Glutamatergic neuron (in vitro differentiated cells): ENCODE measurements at regions not wholly inside any gene's neighbourhood (a gene's known extent, or its start where the extent isn't known, plus 50 kb on each side); places are given as distances from the start of the nearest gene placed in this dataset.

Experiments
- DNase-seq: peaks from one replicate; pipeline ENCODE4 v3.0.0; 2022
- H3K27ac Mint-ChIP-seq: one replicate; pipeline ENCODE4 v1.8.0; 2020; ENCODE audit warnings: mild to moderate bottlenecking, mixed read lengths, inconsistent platforms; ENCODE audit not compliant: unreplicated experiment
- H3K27me3 Mint-ChIP-seq: one replicate; pipeline ENCODE4 v1.8.0; 2020; ENCODE audit warnings: mild to moderate bottlenecking, moderate library complexity, mixed read lengths, inconsistent platforms; ENCODE audit not compliant: unreplicated experiment
- H3K36me3 Mint-ChIP-seq: one replicate; pipeline ENCODE4 v1.8.0; 2020; ENCODE audit warnings: mild to moderate bottlenecking, mixed read lengths, inconsistent platforms; ENCODE audit not compliant: unreplicated experiment
- H3K4me1 Mint-ChIP-seq: one replicate; pipeline ENCODE4 v1.8.0; 2020; ENCODE audit warnings: mild to moderate bottlenecking, low read depth, mixed read lengths, inconsistent platforms; ENCODE audit not compliant: unreplicated experiment
- H3K4me3 Mint-ChIP-seq: one replicate; pipeline ENCODE4 v1.8.0; 2020; ENCODE audit warnings: mild to moderate bottlenecking, mixed read lengths, inconsistent platforms; ENCODE audit not compliant: unreplicated experiment
- H3K9me3 Mint-ChIP-seq: one replicate; pipeline ENCODE4 v1.8.0; 2020; ENCODE audit warnings: mild to moderate bottlenecking, moderate library complexity, mixed read lengths, inconsistent platforms; ENCODE audit not compliant: unreplicated experiment
- TF ChIP-seq, protein P1 (sequence below): fragments of 200-600 bp; sonication (generic); IDR thresholded peaks from one replicate; pipeline ENCODE4 v1.5.0; 2021; ENCODE audit not compliant: partially characterized antibody, unreplicated experiment

GRCh38 chr2:34481542-34481941 lies 882.4 kb upstream of the FAM98A start:
- H3K4me3 Mint-ChIP-seq: no peak overlapping the region

DNA sequence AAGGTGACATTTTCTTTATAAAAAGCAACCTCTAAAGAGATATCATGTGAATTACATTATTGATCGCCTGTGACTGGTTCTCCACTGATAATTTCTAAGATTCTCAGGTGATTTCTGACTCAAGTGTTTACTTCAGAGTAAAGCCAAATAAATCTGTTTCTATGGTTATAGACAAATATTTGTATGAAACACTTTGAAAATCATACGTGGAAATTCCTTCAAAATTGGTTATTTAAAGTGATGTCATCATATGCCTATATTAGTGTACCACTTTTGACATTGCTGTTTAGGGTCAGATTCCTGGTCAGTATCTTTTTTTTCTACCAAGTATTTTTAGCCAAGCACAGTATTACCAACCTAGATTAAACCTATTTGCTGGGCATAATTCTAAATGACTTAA lies 881.3 kb upstream of the FAM98A start:
- H3K27me3 Mint-ChIP-seq: no peaks in the 10 kb centered on the region
- no peak overlapping the region for H3K27ac Mint-ChIP-seq
- TF ChIP-seq, protein P1, sequence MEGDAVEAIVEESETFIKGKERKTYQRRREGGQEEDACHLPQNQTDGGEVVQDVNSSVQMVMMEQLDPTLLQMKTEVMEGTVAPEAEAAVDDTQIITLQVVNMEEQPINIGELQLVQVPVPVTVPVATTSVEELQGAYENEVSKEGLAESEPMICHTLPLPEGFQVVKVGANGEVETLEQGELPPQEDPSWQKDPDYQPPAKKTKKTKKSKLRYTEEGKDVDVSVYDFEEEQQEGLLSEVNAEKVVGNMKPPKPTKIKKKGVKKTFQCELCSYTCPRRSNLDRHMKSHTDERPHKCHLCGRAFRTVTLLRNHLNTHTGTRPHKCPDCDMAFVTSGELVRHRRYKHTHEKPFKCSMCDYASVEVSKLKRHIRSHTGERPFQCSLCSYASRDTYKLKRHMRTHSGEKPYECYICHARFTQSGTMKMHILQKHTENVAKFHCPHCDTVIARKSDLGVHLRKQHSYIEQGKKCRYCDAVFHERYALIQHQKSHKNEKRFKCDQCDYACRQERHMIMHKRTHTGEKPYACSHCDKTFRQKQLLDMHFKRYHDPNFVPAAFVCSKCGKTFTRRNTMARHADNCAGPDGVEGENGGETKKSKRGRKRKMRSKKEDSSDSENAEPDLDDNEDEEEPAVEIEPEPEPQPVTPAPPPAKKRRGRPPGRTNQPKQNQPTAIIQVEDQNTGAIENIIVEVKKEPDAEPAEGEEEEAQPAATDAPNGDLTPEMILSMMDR: no peak
- no peaks in the 10 kb centered on the region for H3K9me3 Mint-ChIP-seq
- H3K4me3 Mint-ChIP-seq: no peak overlapping the region
- no peaks in the 10 kb centered on the region for H3K4me1 Mint-ChIP-seq
- H3K36me3 Mint-ChIP-seq: no peaks in the 10 kb centered on the region
- no peak for DNase-seq

More at GRCh38 chr2:34481542-34481941, 882.4 kb upstream of the FAM98A start:
- no peaks in the 10 kb centered on the region for H3K9me3 Mint-ChIP-seq
- no peaks in the 10 kb centered on the region for H3K36me3 Mint-ChIP-seq
- H3K27ac Mint-ChIP-seq: no peak overlapping the region
- no peaks in the 10 kb centered on the region for H3K4me1 Mint-ChIP-seq
- DNase-seq: no peak
- TF ChIP-seq, protein P1: no peak
- H3K27me3 Mint-ChIP-seq: no peaks in the 10 kb centered on the region

GRCh38 chr2:34475156-34475555 lies 876.1 kb upstream of the FAM98A start:
- H3K27me3 Mint-ChIP-seq: no peaks in the 10 kb centered on the region
- no peak overlapping the region for H3K27ac Mint-ChIP-seq
- H3K9me3 Mint-ChIP-seq: peaks cover 3% of the 10 kb centered on the region
- no peaks in the 10 kb centered on the region for H3K4me1 Mint-ChIP-seq
- H3K36me3 Mint-ChIP-seq: no peaks in the 10 kb centered on the region
- TF ChIP-seq, protein P1: no peak
- H3K4me3 Mint-ChIP-seq: no peak overlapping the region
- DNase-seq: no peak

GRCh38 chr2:34474646-34475045 lies 875.5 kb upstream of the FAM98A start:
- TF ChIP-seq, protein P1: no peak
- Mint-ChIP-seq H3K27ac (no peak overlapping the region), H3K27me3 (no peaks in the 10 kb centered on the region)

GRCh38 chr2:34447097-34447496 lies 848.0 kb upstream of the FAM98A start:
- Mint-ChIP-seq H3K4me3 (no peak overlapping the region), H3K27ac (no peak overlapping the region), H3K9me3 (peaks cover 2% of the 10 kb centered on the region), H3K36me3 (peaks cover 5% of the 10 kb centered on the region), H3K4me1 (no peaks in the 10 kb centered on the region), H3K27me3 (peaks cover 2% of the 10 kb centered on the region)
- TF ChIP-seq, protein P1: no peak
- DNase-seq: no peak

More at GRCh38 chr2:34474646-34475045, 875.5 kb upstream of the FAM98A start:
- peaks cover 3% of the 10 kb centered on the region for H3K9me3 Mint-ChIP-seq
- H3K4me1 Mint-ChIP-seq: no peaks in the 10 kb centered on the region
- H3K36me3 Mint-ChIP-seq: no peaks in the 10 kb centered on the region
- H3K4me3 Mint-ChIP-seq: no peak overlapping the region
- no peak for DNase-seq
